ENCODE measurements at regions not wholly inside any gene's neighbourhood (a gene's known extent, or its start where the extent isn't known, plus 50 kb on each side); places are given as distances from the start of the nearest gene placed in this dataset.

DNA sequence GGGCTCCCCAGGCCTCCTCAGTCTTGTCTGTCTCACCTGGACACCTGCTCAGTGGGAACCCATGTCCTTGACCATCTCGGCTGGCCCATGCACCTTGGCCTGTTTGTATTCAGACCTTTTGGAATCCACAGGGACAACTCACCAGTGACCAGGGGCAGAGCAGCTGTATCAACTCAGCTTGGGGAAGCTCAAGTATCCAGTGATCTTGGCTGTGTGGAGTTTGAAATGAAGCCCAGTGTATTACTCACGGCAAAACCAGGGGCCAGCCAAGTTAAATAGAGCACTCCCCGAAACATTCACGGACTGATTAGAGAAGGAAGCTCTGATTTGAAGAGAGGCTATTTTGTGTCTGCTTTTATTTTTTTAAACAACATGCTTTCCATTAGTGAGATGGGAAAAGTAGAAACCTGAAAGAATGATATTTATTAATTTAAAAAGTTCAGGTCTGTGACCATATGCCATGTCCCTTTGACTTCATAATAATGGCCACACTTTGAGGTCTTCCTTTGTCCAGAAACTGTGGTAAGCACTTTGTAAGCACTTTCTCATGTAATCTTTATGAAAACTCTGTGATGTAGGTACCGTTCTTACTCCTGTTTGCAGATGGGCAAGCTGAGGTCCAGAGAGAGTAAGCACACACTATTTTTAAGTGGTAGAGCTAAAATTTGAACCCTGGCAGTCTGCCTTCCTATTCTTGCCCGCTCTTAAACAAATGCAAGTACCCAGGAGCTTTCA is 656.5 kb downstream of the BNC2 start:
- Histone ChIP-seq H3K9me1 (ENCODE audit: control insufficient read depth, insufficient read depth, low read length) (no peaks in the 10 kb centered on the region), H4K20me1 (replicated peaks; ENCODE audit: control insufficient read depth, insufficient read depth, low read length) (no peaks in the 10 kb centered on the region), H3K4me1 (replicated peaks in 1 of 2; ENCODE audit: control insufficient read depth in 2 of 2, insufficient read depth in 2 of 2, low read length in 2 of 2) (no peaks in the 10 kb centered on the region), H2AFZ (ENCODE audit: low read depth, low read length) (no peak overlapping the region), H3K9ac (ENCODE audit: insufficient read depth in 1 of 2, low read depth in 2 of 2, low read length in 2 of 2) (no peak overlapping the region), H3K9me3 (replicated peaks; ENCODE audit: control insufficient read depth, insufficient read depth, low read depth, low read length) (no peaks in the 10 kb centered on the region), H3K36me3 (ENCODE audit: control insufficient read depth, insufficient read depth, low read length) (no peaks in the 10 kb centered on the region), H3K4me3 (no peak overlapping the region), H3K79me2 (ENCODE audit: control insufficient read depth, insufficient read depth, low read length) (no peaks in the 10 kb centered on the region), H3K27me3 (ENCODE audit: control insufficient read depth in 2 of 2, insufficient read depth in 2 of 2, low read length in 2 of 2) (no peaks in the 10 kb centered on the region), H3K4me2 (ENCODE audit: insufficient read depth, low read length) (no peak overlapping the region), H3K27ac (ENCODE audit: extremely low read depth, low read depth, low read length) (no peak overlapping the region)
- CTCF ChIA-PET (ENCODE audit: low intra/inter-chr PET ratio), result no interaction called here
- in situ Hi-C loops (cut with MboI), result no loop called here
- no peak for TF ChIP-seq C11orf30 (IDR thresholded peaks at IDR 0.05; ENCODE audit: low read depth)
- TF ChIP-seq, protein P1, sequence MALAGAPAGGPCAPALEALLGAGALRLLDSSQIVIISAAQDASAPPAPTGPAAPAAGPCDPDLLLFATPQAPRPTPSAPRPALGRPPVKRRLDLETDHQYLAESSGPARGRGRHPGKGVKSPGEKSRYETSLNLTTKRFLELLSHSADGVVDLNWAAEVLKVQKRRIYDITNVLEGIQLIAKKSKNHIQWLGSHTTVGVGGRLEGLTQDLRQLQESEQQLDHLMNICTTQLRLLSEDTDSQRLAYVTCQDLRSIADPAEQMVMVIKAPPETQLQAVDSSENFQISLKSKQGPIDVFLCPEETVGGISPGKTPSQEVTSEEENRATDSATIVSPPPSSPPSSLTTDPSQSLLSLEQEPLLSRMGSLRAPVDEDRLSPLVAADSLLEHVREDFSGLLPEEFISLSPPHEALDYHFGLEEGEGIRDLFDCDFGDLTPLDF (CRISPR knock-in tag; IDR thresholded peaks at IDR 0.05), result no peak
- no peak for TF ChIP-seq ZNF143 (CRISPR knock-in tag; IDR thresholded peaks at IDR 0.05)
- TF ChIP-seq MAFG (tag; conservative IDR thresholded peaks at IDR 0.05), result no peak
- no peak for TF ChIP-seq BRCA1 (IDR thresholded peaks at IDR 0.05)
- TF ChIP-seq BRCA1 (CRISPR knock-in tag; IDR thresholded peaks at IDR 0.05), result no peak
- no peak for TF ChIP-seq TRIM24 (IDR thresholded peaks at IDR 0.05)
- no peak for TF ChIP-seq CC2D1A (IDR thresholded peaks at IDR 0.05)
- TF ChIP-seq PPARD (CRISPR knock-in tag; IDR thresholded peaks at IDR 0.05), result no peak
- TF ChIP-seq GATA2 (CRISPR knock-in tag; IDR thresholded peaks at IDR 0.05), result no peak
- no peak for TF ChIP-seq ESRRB (CRISPR knock-in tag; IDR thresholded peaks at IDR 0.05; ENCODE audit: borderline replicate concordance)
- FAIRE-seq (no peak), DNase-seq (ENCODE audit: extremely low read depth in 1 of 4, low spot score in 3 of 4) (no peak), ATAC-seq (no peak)
- no TSS peak for BruUV-seq (replicated peaks)
- intact Hi-C loops (cut with micrococcal nuclease), result no loop called here
- 3% methylated on average over 6 of the region's 6 CpGs for WGBS (ENCODE audit: insufficient coverage, low coverage, missing lambda C conversion rate)
- POLR2A ChIA-PET, result no interaction called here

Data from K562 (cell line).